ENCODE measurements at regions not wholly inside any gene's neighbourhood (a gene's known extent, or its start where the extent isn't known, plus 50 kb on each side); places are given as distances from the start of the nearest gene placed in this dataset.
"Not testable (repeated sequence)": the region's sequence is repeated elsewhere in the genome, so short reads cannot be mapped to it uniquely, and the experiment has no call there.

- Mint-ChIP-seq H3K36me3 (ENCODE audit: low read depth) (no peaks in the 10 kb centered on the region), H3K4me1 (no peaks in the 10 kb centered on the region), H3K4me3 (no peak overlapping the region), H3K27ac (no peak overlapping the region), H3K27me3 (no peaks in the 10 kb centered on the region), H3K9me3 (no peaks in the 10 kb centered on the region)
- no peak for DNase-seq
- intact Hi-C loops (cut with micrococcal nuclease), result no loop called here
Observed at GRCh38 chr5:156051972-156052371, 275.0 kb upstream of the SGCD start.

GRCh38 chr5:156052656-156053055, 274.3 kb upstream of the SGCD start:
- H3K36me3 Mint-ChIP-seq (ENCODE audit: low read depth), result no peaks in the 10 kb centered on the region
- no peak overlapping the region for H3K27ac Mint-ChIP-seq
- H3K4me3 Mint-ChIP-seq, result no peak overlapping the region
- intact Hi-C loops (cut with micrococcal nuclease), result no loop called here
- no peaks in the 10 kb centered on the region for H3K27me3 Mint-ChIP-seq
- H3K4me1 Mint-ChIP-seq, result no peaks in the 10 kb centered on the region
- no peaks in the 10 kb centered on the region for H3K9me3 Mint-ChIP-seq
- no peak for DNase-seq

GRCh38 chr5:156053056-156053455, 273.9 kb upstream of the SGCD start:
- Mint-ChIP-seq H3K4me1 (no peaks in the 10 kb centered on the region), H3K27ac (no peak overlapping the region), H3K27me3 (no peaks in the 10 kb centered on the region), H3K9me3 (no peaks in the 10 kb centered on the region), H3K36me3 (ENCODE audit: low read depth) (no peaks in the 10 kb centered on the region), H3K4me3 (no peak overlapping the region)
- DNase-seq, result no peak
- intact Hi-C loops (cut with micrococcal nuclease), result no loop called here

- H3K9me3 Mint-ChIP-seq, result peaks cover 5% of the 10 kb centered on the region
- H3K27ac Mint-ChIP-seq, result no peak overlapping the region
- H3K36me3 Mint-ChIP-seq (ENCODE audit: low read depth), result no peaks in the 10 kb centered on the region
- H3K27me3 Mint-ChIP-seq, result no peaks in the 10 kb centered on the region
- no peak overlapping the region for H3K4me3 Mint-ChIP-seq
- intact Hi-C loops (cut with micrococcal nuclease), result no loop called here
- no peak for DNase-seq
- no peaks in the 10 kb centered on the region for H3K4me1 Mint-ChIP-seq
Observed at GRCh38 chr5:156076912-156077311, 250.1 kb upstream of the SGCD start.

GRCh38 chr5:156087577-156088110, 239.3 kb upstream of the SGCD start:
- Mint-ChIP-seq H3K9me3 (peaks cover 9% of the 10 kb centered on the region), H3K36me3 (ENCODE audit: low read depth) (no peaks in the 10 kb centered on the region), H3K27ac (no peak overlapping the region), H3K4me1 (no peaks in the 10 kb centered on the region), H3K4me3 (no peak overlapping the region), H3K27me3 (no peaks in the 10 kb centered on the region)
- intact Hi-C loops (cut with micrococcal nuclease), result no loop called here
- no peak for DNase-seq

- H3K36me3 Mint-ChIP-seq (ENCODE audit: low read depth); H3K9me3 Mint-ChIP-seq; H3K4me3 Mint-ChIP-seq; H3K4me1 Mint-ChIP-seq; H3K27ac Mint-ChIP-seq; H3K27me3 Mint-ChIP-seq; intact Hi-C loops (cut with micrococcal nuclease); DNase-seq: not testable (repeated sequence)
Observed at GRCh38 chr5:156089955-156090940, 236.7 kb upstream of the SGCD start.

- peaks cover 9% of the 10 kb centered on the region for H3K9me3 Mint-ChIP-seq
- H3K4me3 Mint-ChIP-seq, result no peak overlapping the region
- no peaks in the 10 kb centered on the region for H3K27me3 Mint-ChIP-seq
- H3K4me1 Mint-ChIP-seq, result no peaks in the 10 kb centered on the region
- no peak overlapping the region for H3K27ac Mint-ChIP-seq
- no peak for DNase-seq
- H3K36me3 Mint-ChIP-seq (ENCODE audit: low read depth), result no peaks in the 10 kb centered on the region
- intact Hi-C loops (cut with micrococcal nuclease), result no loop called here
Observed at GRCh38 chr5:156093024-156093423, 233.9 kb upstream of the SGCD start.

GRCh38 chr5:156094001-156094400, 233.0 kb upstream of the SGCD start:
- peaks cover 9% of the 10 kb centered on the region for H3K9me3 Mint-ChIP-seq
- H3K36me3 Mint-ChIP-seq (ENCODE audit: low read depth), result no peaks in the 10 kb centered on the region
- no peak overlapping the region for H3K27ac Mint-ChIP-seq
- H3K27me3 Mint-ChIP-seq, result no peaks in the 10 kb centered on the region
- no peak for DNase-seq
- H3K4me3 Mint-ChIP-seq, result no peak overlapping the region
- H3K4me1 Mint-ChIP-seq, result no peaks in the 10 kb centered on the region
- intact Hi-C loops (cut with micrococcal nuclease), result no loop called here

- Mint-ChIP-seq H3K9me3 (peaks cover 2% of the 10 kb centered on the region), H3K4me3 (no peak overlapping the region), H3K36me3 (ENCODE audit: low read depth) (no peaks in the 10 kb centered on the region), H3K27ac (no peak overlapping the region), H3K4me1 (no peaks in the 10 kb centered on the region), H3K27me3 (no peaks in the 10 kb centered on the region)
- no peak for DNase-seq
- intact Hi-C loops (cut with micrococcal nuclease), result no loop called here
Observed at GRCh38 chr5:156095709-156096241, 231.2 kb upstream of the SGCD start.

GRCh38 chr5:156096259-156096658, 230.7 kb upstream of the SGCD start:
- H3K4me3 Mint-ChIP-seq, result no peak overlapping the region
- H3K36me3 Mint-ChIP-seq (ENCODE audit: low read depth), result no peaks in the 10 kb centered on the region
- no peaks in the 10 kb centered on the region for H3K27me3 Mint-ChIP-seq
- no peak overlapping the region for H3K27ac Mint-ChIP-seq
- DNase-seq, result no peak
- no peaks in the 10 kb centered on the region for H3K4me1 Mint-ChIP-seq
- intact Hi-C loops (cut with micrococcal nuclease), result no loop called here
- no peaks in the 10 kb centered on the region for H3K9me3 Mint-ChIP-seq

- Mint-ChIP-seq H3K36me3 (ENCODE audit: low read depth) (no peaks in the 10 kb centered on the region), H3K27ac (no peak overlapping the region), H3K9me3 (no peaks in the 10 kb centered on the region), H3K4me1 (no peaks in the 10 kb centered on the region), H3K4me3 (no peak overlapping the region), H3K27me3 (peaks cover 2% of the 10 kb centered on the region)
- DNase-seq, result no peak
- intact Hi-C loops (cut with micrococcal nuclease), result no loop called here
Observed at GRCh38 chr5:156103155-156103885, 223.6 kb upstream of the SGCD start.

GRCh38 chr5:156109317-156110023, 217.5 kb upstream of the SGCD start:
- Mint-ChIP-seq H3K9me3 (no peaks in the 10 kb centered on the region), H3K4me3 (no peak overlapping the region), H3K27me3 (peaks cover 5% of the 10 kb centered on the region), H3K36me3 (ENCODE audit: low read depth) (no peaks in the 10 kb centered on the region), H3K27ac (no peak overlapping the region), H3K4me1 (no peaks in the 10 kb centered on the region)
- DNase-seq, result no peak
- intact Hi-C loops (cut with micrococcal nuclease), result no loop called here

GRCh38 chr5:156119692-156120091, 207.3 kb upstream of the SGCD start:
- no peaks in the 10 kb centered on the region for H3K9me3 Mint-ChIP-seq
- intact Hi-C loops (cut with micrococcal nuclease), result no loop called here
- DNase-seq, result no peak
- no peaks in the 10 kb centered on the region for H3K36me3 Mint-ChIP-seq (ENCODE audit: low read depth)
- H3K4me1 Mint-ChIP-seq, result no peaks in the 10 kb centered on the region
- H3K27ac Mint-ChIP-seq, result no peak overlapping the region
- no peak overlapping the region for H3K4me3 Mint-ChIP-seq
- peaks cover 12% of the 10 kb centered on the region for H3K27me3 Mint-ChIP-seq
